ENCODE measurements at regions not wholly inside any gene's neighbourhood (a gene's known extent, or its start where the extent isn't known, plus 50 kb on each side); places are given as distances from the start of the nearest gene placed in this dataset.

DNA sequence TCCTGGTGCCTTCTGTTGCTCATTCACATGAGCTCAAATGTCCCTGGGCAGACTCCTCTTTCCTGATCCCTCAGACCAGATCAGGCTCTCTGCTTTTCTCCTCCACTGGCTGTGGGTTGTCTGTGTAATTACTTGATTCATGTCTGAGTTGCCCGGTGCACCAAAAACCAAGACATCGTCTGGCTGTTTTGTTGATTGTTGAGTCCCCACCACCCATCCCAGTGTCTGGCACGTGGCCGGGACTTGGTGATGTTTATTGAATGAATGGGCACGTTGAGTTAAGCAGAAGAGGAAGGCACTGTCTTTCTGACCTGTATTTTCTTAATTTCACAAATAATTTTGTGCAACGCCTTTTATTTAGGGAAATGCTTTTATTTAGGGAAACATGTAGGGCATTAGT is 499.1 kb upstream of the HS6ST1 start:
- Histone ChIP-seq H3K27me3 (ENCODE audit: insufficient read depth, low read length) (no peaks in the 10 kb centered on the region), H3K4me3 (ENCODE audit: insufficient read depth, low read length) (no peak overlapping the region), H3K79me2 (ENCODE audit: insufficient read depth, low read length) (no peaks in the 10 kb centered on the region), H3K4me1 (ENCODE audit: insufficient read depth, low read length) (no peaks in the 10 kb centered on the region), H3K4me2 (ENCODE audit: insufficient read depth, low read length) (no peak overlapping the region), H3K9me3 (ENCODE audit: low read depth, low read length) (no peaks in the 10 kb centered on the region), H2AFZ (ENCODE audit: low read length) (no peak overlapping the region), H4K20me1 (ENCODE audit: insufficient read depth, low read length) (no peaks in the 10 kb centered on the region), H3K27ac (ENCODE audit: low read depth, low read length) (no peak overlapping the region), H3K36me3 (ENCODE audit: insufficient read depth, low read length) (no peaks in the 10 kb centered on the region)
- TF ChIP-seq CTCF (IDR thresholded peaks at IDR 0.05; ENCODE audit: extremely low read depth, low read depth, low read length), result no peak
- DNase-seq (ENCODE audit: insufficient read length, low spot score, missing footprints), result no peak

DNA sequence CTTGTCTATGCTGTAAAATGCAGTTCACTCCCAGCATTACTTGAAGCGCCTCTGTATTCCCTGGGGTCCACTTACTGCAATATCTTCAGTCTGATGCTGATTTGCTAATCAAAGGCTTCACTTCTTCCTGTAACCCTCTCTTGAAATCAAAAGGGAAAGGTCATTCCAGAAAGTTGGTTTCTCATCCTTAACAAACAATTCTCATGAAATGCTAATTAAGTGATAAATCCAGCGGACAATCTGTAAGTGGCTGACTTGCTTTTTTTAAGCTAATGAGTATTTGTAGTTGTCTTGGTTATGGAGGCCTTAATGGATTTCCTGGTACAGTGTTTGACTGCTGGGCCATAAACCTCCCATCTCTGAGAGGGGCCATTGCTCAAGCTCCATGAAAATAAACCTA is 499.6 kb upstream of the HS6ST1 start:
- H3K4me3 ChIP-seq (ENCODE audit: insufficient read depth, low read length), result no peak overlapping the region

GRCh38 chr2:128818704-128819491 is 500.2 kb upstream of the HS6ST1 start:
- Histone ChIP-seq H3K4me3 (ENCODE audit: insufficient read depth, low read length) (no peak overlapping the region), H3K9me3 (ENCODE audit: low read depth, low read length) (no peaks in the 10 kb centered on the region), H3K4me2 (ENCODE audit: insufficient read depth, low read length) (no peak overlapping the region), H3K79me2 (ENCODE audit: insufficient read depth, low read length) (no peaks in the 10 kb centered on the region), H3K27ac (ENCODE audit: low read depth, low read length) (no peak overlapping the region), H3K36me3 (ENCODE audit: insufficient read depth, low read length) (no peaks in the 10 kb centered on the region), H4K20me1 (ENCODE audit: insufficient read depth, low read length) (no peaks in the 10 kb centered on the region), H3K4me1 (ENCODE audit: insufficient read depth, low read length) (no peaks in the 10 kb centered on the region), H2AFZ (ENCODE audit: low read length) (no peak overlapping the region), H3K27me3 (ENCODE audit: insufficient read depth, low read length) (no peaks in the 10 kb centered on the region)
- no peak for TF ChIP-seq CTCF (IDR thresholded peaks at IDR 0.05; ENCODE audit: extremely low read depth, low read depth, low read length)
- DNase-seq (ENCODE audit: insufficient read length, low spot score, missing footprints), result no peak

More for the DNA sequence above, 499.6 kb upstream of the HS6ST1 start:
- no peak for TF ChIP-seq CTCF (IDR thresholded peaks at IDR 0.05; ENCODE audit: extremely low read depth, low read depth, low read length)
- Histone ChIP-seq H4K20me1 (ENCODE audit: insufficient read depth, low read length) (no peaks in the 10 kb centered on the region), H3K36me3 (ENCODE audit: insufficient read depth, low read length) (no peaks in the 10 kb centered on the region), H3K4me2 (ENCODE audit: insufficient read depth, low read length) (no peak overlapping the region), H3K27ac (ENCODE audit: low read depth, low read length) (no peak overlapping the region), H3K9me3 (ENCODE audit: low read depth, low read length) (no peaks in the 10 kb centered on the region), H3K4me1 (ENCODE audit: insufficient read depth, low read length) (no peaks in the 10 kb centered on the region), H3K79me2 (ENCODE audit: insufficient read depth, low read length) (no peaks in the 10 kb centered on the region), H2AFZ (ENCODE audit: low read length) (no peak overlapping the region), H3K27me3 (ENCODE audit: insufficient read depth, low read length) (no peaks in the 10 kb centered on the region)
- DNase-seq (ENCODE audit: insufficient read length, low spot score, missing footprints), result no peak

DNA sequence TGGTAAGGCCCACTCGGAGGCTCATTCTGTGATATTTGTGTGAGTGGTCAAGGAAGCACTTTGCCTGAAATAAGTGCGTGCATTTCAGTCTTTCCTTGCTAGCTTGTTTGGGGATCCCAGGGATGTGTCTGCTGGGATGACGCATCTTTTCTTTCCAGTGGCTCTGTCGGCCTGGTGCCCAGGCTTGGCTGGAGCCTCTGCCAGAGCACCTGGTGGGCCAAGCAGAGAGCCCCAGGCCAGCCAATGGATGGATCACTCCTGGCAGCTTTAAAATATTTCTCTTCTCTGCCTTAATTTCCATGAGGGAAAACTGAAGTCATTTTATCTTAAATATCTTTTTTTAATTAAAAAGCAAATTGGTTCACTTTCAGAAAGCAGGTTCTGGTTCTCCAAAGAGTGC is 501.8 kb upstream of the HS6ST1 start:
- no peaks in the 10 kb centered on the region for H3K36me3 ChIP-seq (ENCODE audit: insufficient read depth, low read length)
- no peak overlapping the region for H3K4me2 ChIP-seq (ENCODE audit: insufficient read depth, low read length)
- H4K20me1 ChIP-seq (ENCODE audit: insufficient read depth, low read length), result no peaks in the 10 kb centered on the region
- no peak overlapping the region for H3K27ac ChIP-seq (ENCODE audit: low read depth, low read length)
- H3K4me3 ChIP-seq (ENCODE audit: insufficient read depth, low read length), result no peak overlapping the region
- no peaks in the 10 kb centered on the region for H3K27me3 ChIP-seq (ENCODE audit: insufficient read depth, low read length)
- DNase-seq (ENCODE audit: insufficient read length, low spot score, missing footprints), result no peak
- H3K4me1 ChIP-seq (ENCODE audit: insufficient read depth, low read length), result no peaks in the 10 kb centered on the region
- no peaks in the 10 kb centered on the region for H3K79me2 ChIP-seq (ENCODE audit: insufficient read depth, low read length)
- H3K9me3 ChIP-seq (ENCODE audit: low read depth, low read length), result no peaks in the 10 kb centered on the region
- H2AFZ ChIP-seq (ENCODE audit: low read length), result no peak overlapping the region
- TF ChIP-seq CTCF (IDR thresholded peaks at IDR 0.05; ENCODE audit: extremely low read depth, low read depth, low read length), result no peak
